Kidney epithelial cell (primary cell): ENCODE measurements at regions not wholly inside any gene's neighbourhood (a gene's known extent, or its start where the extent isn't known, plus 50 kb on each side); places are given as distances from the start of the nearest gene placed in this dataset.

Source experiments
- DNase-seq: peaks from one replicate; pipeline ENCODE4 v3.0.0-alpha.2; 2010; ENCODE audit warnings: low read depth
- H3K27me3 ChIP-seq: 2 replicates; pipeline ENCODE4 v1.6.0; 2011; ENCODE audit warnings: low read length; ENCODE audit not compliant: control insufficient read depth, insufficient read depth
- H3K36me3 ChIP-seq: 2 replicates; pipeline ENCODE4 v1.5.1; 2011; ENCODE audit warnings: low read length; ENCODE audit not compliant: control insufficient read depth, insufficient read depth
- H3K4me3 ChIP-seq: 2 replicates; pipeline ENCODE4 v1.5.1; 2011; ENCODE audit warnings: low read depth, mild to moderate bottlenecking, control low read depth, low read length
- TF ChIP-seq, protein P1 (sequence below): IDR thresholded peaks from 2 replicates; pipeline ENCODE4 v1.5.1; 2011; ENCODE audit warnings: mild to moderate bottlenecking, moderate library complexity, low read length, control low read depth, inconsistent platforms; ENCODE audit not compliant: insufficient read depth, poor library complexity, severe bottlenecking

DNA sequence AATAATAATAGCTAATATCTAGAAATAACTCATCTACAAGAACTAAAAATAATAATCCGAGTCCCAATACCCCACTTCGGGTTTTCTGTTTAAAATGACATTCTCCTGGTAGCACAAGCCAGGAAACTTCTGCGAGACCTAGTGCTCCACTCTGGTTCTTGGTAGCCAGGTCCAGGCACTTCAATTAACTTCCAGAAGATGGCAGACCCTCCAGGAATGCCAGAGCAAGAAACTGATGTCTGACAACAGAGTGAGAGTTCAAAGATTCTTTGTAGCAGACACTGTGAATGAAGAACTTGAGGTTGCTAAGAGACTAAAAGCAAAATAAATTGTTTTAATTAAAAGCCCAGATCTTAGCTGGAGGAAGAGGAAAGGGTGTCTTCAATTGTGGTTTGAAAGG lies 1963.3 kb upstream of the CDH9 start:
- TF ChIP-seq, protein P1, sequence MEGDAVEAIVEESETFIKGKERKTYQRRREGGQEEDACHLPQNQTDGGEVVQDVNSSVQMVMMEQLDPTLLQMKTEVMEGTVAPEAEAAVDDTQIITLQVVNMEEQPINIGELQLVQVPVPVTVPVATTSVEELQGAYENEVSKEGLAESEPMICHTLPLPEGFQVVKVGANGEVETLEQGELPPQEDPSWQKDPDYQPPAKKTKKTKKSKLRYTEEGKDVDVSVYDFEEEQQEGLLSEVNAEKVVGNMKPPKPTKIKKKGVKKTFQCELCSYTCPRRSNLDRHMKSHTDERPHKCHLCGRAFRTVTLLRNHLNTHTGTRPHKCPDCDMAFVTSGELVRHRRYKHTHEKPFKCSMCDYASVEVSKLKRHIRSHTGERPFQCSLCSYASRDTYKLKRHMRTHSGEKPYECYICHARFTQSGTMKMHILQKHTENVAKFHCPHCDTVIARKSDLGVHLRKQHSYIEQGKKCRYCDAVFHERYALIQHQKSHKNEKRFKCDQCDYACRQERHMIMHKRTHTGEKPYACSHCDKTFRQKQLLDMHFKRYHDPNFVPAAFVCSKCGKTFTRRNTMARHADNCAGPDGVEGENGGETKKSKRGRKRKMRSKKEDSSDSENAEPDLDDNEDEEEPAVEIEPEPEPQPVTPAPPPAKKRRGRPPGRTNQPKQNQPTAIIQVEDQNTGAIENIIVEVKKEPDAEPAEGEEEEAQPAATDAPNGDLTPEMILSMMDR: peak; percentile 6
- H3K27me3 ChIP-seq: no peaks in the 10 kb centered on the region
- H3K4me3 ChIP-seq: no peak overlapping the region
- no peaks in the 10 kb centered on the region for H3K36me3 ChIP-seq
- DNase-seq: no peak

DNA sequence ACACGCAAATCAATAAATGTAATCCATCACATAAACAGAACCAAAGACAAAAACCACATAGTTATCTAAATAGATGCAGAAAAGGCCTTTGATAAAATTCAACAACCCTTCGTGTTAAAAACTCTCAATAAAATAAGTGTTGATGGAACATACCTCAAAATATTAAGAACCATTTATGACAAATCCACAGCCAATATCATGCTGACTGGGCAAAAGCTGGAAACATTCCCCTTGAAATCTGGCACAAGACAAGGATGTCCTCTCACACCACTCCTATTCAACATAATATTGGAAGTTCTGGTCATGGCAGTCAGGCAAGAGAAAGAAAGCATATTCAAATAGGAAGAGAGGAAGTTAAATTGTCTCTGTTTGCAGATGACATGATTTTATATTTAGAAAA lies 1946.3 kb upstream of the CDH9 start:
- H3K27me3 ChIP-seq: no peaks in the 10 kb centered on the region
- no peak overlapping the region for H3K4me3 ChIP-seq
- no peak for DNase-seq
- TF ChIP-seq, protein P1: no peak
- no peaks in the 10 kb centered on the region for H3K36me3 ChIP-seq

GRCh38 chr5:28975508-28975907 lies 1937.1 kb upstream of the CDH9 start:
- TF ChIP-seq, protein P1: no peak
- Histone ChIP-seq H3K36me3 (no peaks in the 10 kb centered on the region), H3K27me3 (no peaks in the 10 kb centered on the region), H3K4me3 (no peak overlapping the region)
- no peak for DNase-seq

GRCh38 chr5:28967848-28968247 lies 1929.5 kb upstream of the CDH9 start:
- TF ChIP-seq, protein P1: no peak
- Histone ChIP-seq H3K4me3 (no peak overlapping the region), H3K36me3 (no peaks in the 10 kb centered on the region), H3K27me3 (no peaks in the 10 kb centered on the region)
- DNase-seq: no peak

DNA sequence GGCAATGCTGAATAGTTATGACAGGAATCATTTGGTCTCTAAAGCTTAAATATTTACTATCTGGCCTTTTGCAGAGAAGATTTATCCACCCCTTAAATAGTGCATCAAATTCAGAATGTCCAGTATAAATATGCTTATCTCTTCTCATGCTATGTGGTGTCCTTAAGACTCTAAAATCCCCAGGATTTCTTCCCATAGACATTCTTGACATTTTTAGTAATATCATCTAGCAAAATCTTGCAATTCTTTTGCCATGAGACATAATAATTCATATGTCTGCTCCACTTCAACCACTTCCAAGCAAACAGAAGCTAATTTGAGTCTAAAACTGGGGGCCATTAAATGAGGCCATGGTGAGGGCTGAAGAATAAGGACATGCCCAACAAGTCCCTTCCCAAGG lies 1923.4 kb upstream of the CDH9 start:
- Histone ChIP-seq H3K36me3 (no peaks in the 10 kb centered on the region), H3K27me3 (no peaks in the 10 kb centered on the region), H3K4me3 (no peak overlapping the region)
- no peak for DNase-seq
- TF ChIP-seq, protein P1: no peak

DNA sequence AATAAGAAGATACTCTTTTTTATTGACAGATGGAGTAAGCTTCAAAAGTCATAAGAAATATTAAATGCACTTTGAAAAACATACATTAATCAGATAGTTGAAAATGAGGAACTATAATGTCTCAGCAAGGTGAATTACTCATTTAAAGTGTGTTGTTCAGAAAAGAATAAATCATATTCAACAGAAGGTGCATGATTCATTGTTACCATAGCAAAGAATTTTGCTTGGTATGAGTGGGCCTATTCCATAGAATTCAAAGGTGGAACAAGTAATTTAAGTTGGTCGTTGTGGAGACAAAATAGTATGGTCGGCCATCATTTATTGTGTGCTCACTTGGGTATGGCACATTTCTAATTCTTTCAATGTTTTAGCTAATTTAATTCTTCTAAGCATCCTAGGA lies 1920.2 kb upstream of the CDH9 start:
- no peak for DNase-seq
- no peaks in the 10 kb centered on the region for H3K27me3 ChIP-seq
- no peak overlapping the region for H3K4me3 ChIP-seq
- H3K36me3 ChIP-seq: no peaks in the 10 kb centered on the region
- TF ChIP-seq, protein P1: no peak
